ENCODE measurements at regions not wholly inside any gene's neighbourhood (a gene's known extent, or its start where the extent isn't known, plus 50 kb on each side); places are given as distances from the start of the nearest gene placed in this dataset.

GRCh38 chr4:163915896-163916295 is 421.4 kb downstream of the TMA16 start:
- no peak for DNase-seq
- in situ Hi-C loops (cut with MboI; ENCODE audit: low pct_unique_long_range_greater_than_20kb, low sequenced_read_pairs) = no loop called here

DNA sequence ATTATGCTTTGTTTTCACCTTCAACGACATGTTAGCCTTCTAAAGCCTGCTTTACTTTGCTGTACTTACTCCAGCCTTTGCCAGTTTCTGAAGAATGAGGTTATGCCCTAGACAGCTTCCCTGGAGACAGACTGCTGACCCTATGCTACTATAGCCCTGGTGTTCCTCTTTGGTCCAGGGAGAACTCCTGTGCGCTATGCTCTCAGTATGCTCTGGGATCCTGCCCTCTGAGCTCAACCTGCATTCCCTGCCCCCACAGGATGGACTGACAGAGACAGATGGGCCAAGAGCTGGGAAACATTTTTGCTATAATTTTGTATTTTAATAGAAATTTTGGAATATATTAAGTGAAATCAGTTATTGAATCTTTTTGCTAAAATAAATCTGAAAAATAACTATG is 425.9 kb downstream of the TMA16 start:
- in situ Hi-C loops (cut with MboI; ENCODE audit: low pct_unique_long_range_greater_than_20kb, low sequenced_read_pairs) = no loop called here
- no peak for DNase-seq

DNA sequence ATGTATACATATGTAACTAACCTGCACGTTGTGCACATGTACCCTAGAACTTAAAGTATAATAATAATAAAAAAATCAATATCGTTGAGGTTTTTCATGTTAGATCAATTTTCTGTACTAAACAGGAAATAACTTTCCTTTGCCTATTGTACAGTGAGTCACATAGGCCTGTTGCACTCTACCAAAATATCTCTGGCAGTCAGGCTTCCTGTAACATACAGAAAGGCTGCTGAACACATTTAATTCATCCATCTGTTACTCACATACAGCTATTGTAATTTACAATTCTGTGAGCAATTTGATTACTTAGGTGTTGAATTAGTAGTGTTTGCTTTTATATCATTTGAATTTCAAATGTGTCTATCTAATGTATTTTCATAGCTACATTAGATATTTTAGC is 427.8 kb downstream of the TMA16 start:
- in situ Hi-C loops (cut with MboI; ENCODE audit: low pct_unique_long_range_greater_than_20kb, low sequenced_read_pairs) = no loop called here
- no peak for DNase-seq

- no peak for DNase-seq
- in situ Hi-C loops (cut with MboI; ENCODE audit: low pct_unique_long_range_greater_than_20kb, low sequenced_read_pairs) = no loop called here
Measured at GRCh38 chr4:163923092-163923491, 428.6 kb downstream of the TMA16 start.

DNA sequence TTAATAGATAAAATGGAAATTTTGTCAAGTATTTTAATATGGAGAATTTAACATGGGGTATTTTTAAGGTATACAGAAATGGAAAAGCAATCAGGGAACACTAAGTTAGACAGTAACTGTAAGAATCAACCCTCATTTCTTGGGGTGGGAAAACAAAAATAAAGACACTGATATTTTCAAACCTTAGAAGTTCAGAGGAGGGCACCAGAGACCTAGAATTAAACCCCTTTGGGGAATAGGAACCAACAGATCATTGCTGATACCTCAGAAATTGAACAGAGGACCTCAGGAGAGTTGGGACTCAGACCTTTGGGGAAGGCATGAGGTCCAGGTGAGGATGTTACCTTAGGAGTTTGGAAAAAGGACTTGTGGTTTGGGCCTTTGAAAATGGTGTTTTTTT is 435.6 kb downstream of the TMA16 start:
- DNase-seq = no peak
- in situ Hi-C loops (cut with MboI; ENCODE audit: low pct_unique_long_range_greater_than_20kb, low sequenced_read_pairs) = no loop called here

- in situ Hi-C loops (cut with MboI; ENCODE audit: low pct_unique_long_range_greater_than_20kb, low sequenced_read_pairs) = no loop called here
- no peak for DNase-seq
Measured at GRCh38 chr4:163932504-163932903, 438.0 kb downstream of the TMA16 start.

DNA sequence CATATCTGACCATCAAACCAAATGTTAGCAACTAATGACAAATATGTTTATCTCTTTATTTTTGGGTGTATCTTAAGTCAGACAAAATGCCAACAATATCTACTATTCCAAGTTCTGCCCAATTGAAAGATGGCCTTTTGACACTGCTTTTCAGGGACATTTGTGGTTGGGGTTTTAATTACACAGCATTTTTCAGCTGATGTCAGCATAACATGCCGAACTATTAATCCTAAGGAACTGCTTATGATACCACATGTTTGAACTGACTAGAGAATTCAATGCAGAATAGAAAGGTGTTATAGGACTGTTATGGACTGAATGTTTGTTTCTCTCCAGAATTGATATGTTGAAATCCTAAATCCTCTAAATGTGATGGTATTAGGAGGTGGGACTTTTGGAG is 445.1 kb downstream of the TMA16 start:
- no peak for DNase-seq
- in situ Hi-C loops (cut with MboI; ENCODE audit: low pct_unique_long_range_greater_than_20kb, low sequenced_read_pairs) = no loop called here

DNA sequence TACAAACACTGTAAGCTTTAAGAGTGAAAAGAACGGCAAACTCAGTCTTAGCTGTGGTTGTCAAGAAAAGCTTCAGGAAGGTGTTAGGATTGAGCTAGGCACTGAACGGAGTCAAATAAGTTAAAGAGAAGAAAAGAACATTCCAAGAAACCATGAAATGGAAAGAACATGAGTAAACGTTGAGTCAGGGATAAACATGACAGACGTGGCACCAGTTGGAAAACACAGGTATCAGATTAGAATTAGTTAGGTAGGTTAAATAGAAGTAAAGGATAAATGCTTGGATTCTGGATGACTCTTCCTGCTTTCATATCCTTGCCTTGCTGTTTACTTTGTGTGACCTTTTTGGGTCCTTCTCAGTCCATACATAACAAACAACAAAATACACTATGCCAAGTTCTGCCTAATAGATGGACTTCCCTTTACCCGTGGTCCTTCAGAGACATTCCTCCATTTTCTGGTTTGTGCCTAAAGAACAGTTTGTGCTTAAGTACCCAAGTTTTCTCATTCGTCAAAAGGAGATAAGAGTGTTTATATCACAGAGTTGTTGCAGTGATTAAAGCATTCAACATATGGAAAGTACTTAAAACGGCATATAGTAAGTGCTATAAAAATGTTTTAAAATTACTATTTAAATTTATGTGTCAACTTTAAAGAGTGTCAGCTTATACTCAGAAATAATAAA is 446.9 kb downstream of the TMA16 start:
- DNase-seq = no peak
- in situ Hi-C loops (cut with MboI; ENCODE audit: low pct_unique_long_range_greater_than_20kb, low sequenced_read_pairs) = no loop called here

- in situ Hi-C loops (cut with MboI; ENCODE audit: low pct_unique_long_range_greater_than_20kb, low sequenced_read_pairs) = no loop called here
Measured at GRCh38 chr4:163948920-163949455, 454.5 kb downstream of the TMA16 start.

GRCh38 chr4:163949976-163950601 is 455.6 kb downstream of the TMA16 start:
- in situ Hi-C loops (cut with MboI; ENCODE audit: low pct_unique_long_range_greater_than_20kb, low sequenced_read_pairs) = no loop called here

More at GRCh38 chr4:163948920-163949455, 454.5 kb downstream of the TMA16 start:
- DNase-seq = no peak

DNA sequence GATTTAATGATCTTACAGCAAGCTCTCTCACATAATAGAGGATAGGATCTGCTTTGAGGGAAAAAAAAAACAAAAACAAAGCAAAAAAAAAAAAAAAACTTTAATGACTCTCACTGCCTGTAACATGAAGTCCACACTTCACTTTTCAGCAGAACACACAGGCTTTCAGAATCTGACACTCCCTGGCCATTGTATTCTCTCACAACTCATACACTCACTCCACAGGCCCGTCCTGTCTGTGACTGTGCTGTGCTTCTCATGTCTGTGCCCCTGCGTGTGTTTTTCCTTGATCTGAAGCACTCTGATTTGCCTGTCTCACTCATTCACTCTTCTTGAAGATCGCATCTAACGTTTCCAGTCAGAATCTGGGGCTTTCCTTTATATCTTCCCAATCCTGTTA is 460.8 kb downstream of the TMA16 start:
- in situ Hi-C loops (cut with MboI; ENCODE audit: low pct_unique_long_range_greater_than_20kb, low sequenced_read_pairs) = no loop called here
- DNase-seq = no peak

More at GRCh38 chr4:163949976-163950601, 455.6 kb downstream of the TMA16 start:
- no peak for DNase-seq

- DNase-seq = no peak
- in situ Hi-C loops (cut with MboI; ENCODE audit: low pct_unique_long_range_greater_than_20kb, low sequenced_read_pairs) = no loop called here
Measured at GRCh38 chr4:163958751-163959150, 464.3 kb downstream of the TMA16 start.

DNA sequence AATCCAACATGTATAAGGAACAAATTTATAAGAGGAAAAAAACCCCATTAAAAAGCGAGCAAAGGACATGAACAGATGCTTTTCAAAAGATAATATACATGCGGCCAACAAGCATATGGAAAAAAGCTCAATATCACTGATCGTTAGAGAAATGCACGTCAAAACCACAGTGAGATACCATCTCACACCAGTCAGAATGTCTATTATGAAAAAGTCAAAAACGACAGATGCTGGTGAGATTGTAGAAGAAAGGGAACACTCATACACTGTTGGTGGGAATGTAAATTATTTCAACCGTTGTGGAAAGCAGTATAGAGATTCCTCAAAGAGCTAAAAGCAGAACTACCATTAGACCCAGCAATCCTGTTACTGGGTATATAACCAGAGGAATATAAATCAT is 465.4 kb downstream of the TMA16 start:
- DNase-seq = peak; percentile 1
- in situ Hi-C loops (cut with MboI; ENCODE audit: low pct_unique_long_range_greater_than_20kb, low sequenced_read_pairs) = no loop called here

GRCh38 chr4:163966612-163967011 is 472.1 kb downstream of the TMA16 start:
- DNase-seq = no peak
- in situ Hi-C loops (cut with MboI; ENCODE audit: low pct_unique_long_range_greater_than_20kb, low sequenced_read_pairs) = no loop called here

- in situ Hi-C loops (cut with MboI; ENCODE audit: low pct_unique_long_range_greater_than_20kb, low sequenced_read_pairs) = no loop called here
- DNase-seq = no peak
Measured at GRCh38 chr4:163967263-163967662, 472.8 kb downstream of the TMA16 start.

- no peak for DNase-seq
- in situ Hi-C loops (cut with MboI; ENCODE audit: low pct_unique_long_range_greater_than_20kb, low sequenced_read_pairs) = no loop called here
Measured at GRCh38 chr4:163967710-163968109, 473.2 kb downstream of the TMA16 start.

- in situ Hi-C loops (cut with MboI; ENCODE audit: low pct_unique_long_range_greater_than_20kb, low sequenced_read_pairs) = no loop called here
- DNase-seq = no peak
Measured at GRCh38 chr4:163969291-163969690, 474.8 kb downstream of the TMA16 start.

DNA sequence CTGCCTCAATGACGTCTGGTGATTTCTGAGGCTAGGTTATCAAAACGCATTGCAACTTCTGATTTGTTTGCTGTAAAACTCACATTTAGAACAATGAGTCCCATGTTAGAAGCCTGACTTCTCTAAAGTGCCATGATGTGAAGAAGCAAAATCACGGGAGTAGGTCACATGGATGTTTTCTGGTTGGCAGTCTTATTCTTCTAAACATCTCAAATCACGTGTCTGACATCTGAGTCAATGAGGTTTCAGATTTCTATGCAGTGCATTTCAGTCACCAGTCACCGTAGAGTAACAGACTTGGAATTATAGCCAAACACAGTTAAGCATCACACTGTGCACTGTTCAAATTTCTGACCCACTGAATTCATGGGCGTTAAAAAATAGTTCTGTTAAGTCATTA is 482.1 kb downstream of the TMA16 start:
- in situ Hi-C loops (cut with MboI; ENCODE audit: low pct_unique_long_range_greater_than_20kb, low sequenced_read_pairs) = no loop called here

DNA sequence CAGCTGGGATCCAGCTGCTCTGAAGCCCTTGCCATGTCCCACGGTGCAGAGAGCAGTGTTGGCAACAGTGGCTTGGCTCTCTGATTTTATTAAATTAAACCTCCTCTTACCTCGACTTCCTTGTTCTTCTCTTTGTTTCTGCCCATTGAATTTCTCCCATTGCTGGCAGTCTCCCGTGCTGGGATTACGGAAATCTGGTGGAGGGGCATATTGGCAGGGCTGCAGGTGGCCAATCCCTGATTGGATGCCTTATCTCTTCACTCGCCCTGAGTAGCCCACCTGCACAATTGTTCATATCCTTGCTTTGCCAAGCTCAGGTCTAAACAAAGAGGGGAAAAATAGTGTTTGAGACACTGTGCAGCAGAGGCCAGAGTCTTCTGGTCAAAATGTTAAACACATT is 493.9 kb downstream of the TMA16 start:
- DNase-seq = no peak
- in situ Hi-C loops (cut with MboI; ENCODE audit: low pct_unique_long_range_greater_than_20kb, low sequenced_read_pairs) = no loop called here

More for the DNA sequence above, 482.1 kb downstream of the TMA16 start:
- DNase-seq = no peak

DNA sequence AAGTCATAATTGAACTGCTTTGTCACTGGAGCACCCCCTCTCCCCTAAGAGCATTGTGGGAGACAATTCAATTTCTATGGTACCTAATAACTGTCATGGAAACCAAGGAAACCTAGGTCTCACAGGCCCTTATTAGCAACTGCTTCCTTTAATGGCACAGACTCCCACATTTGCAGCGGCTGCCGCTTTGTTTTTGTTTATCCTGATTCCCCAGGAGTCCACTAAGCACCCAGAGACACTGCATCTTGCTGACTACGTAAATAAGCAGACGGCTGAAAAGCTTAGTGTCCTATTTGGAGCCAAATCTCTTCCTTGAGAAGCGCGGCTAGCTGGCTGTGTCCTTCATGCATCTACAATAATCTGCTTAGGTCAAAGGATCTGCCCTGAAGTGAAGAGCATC is 494.4 kb downstream of the TMA16 start:
- no peak for DNase-seq
- in situ Hi-C loops (cut with MboI; ENCODE audit: low pct_unique_long_range_greater_than_20kb, low sequenced_read_pairs) = no loop called here

All from KBM-7 (cell line).